Osteocyte (in vitro differentiated cells): ENCODE measurements at regions not wholly inside any gene's neighbourhood (a gene's known extent, or its start where the extent isn't known, plus 50 kb on each side); places are given as distances from the start of the nearest gene placed in this dataset.
A peak's percentile ranks its signal among the peaks of the same experiment; 100 is the strongest.

Experiments used
- DNase-seq: peaks from one replicate; pipeline ENCODE4 v3.0.0; 2021; ENCODE audit warnings: mixed read lengths; ENCODE audit not compliant: unreplicated experiment; ENCODE audit errors: extremely low spot score
- H3K27ac Mint-ChIP-seq: one replicate; pipeline ENCODE4 v1.8.0; 2021; ENCODE audit warnings: mild to moderate bottlenecking, mixed read lengths; ENCODE audit not compliant: unreplicated experiment
- H3K27me3 Mint-ChIP-seq: one replicate; pipeline ENCODE4 v1.8.0; 2021; ENCODE audit warnings: mixed read lengths; ENCODE audit not compliant: unreplicated experiment
- H3K36me3 Mint-ChIP-seq: one replicate; pipeline ENCODE4 v1.8.0; 2021; ENCODE audit warnings: mixed read lengths; ENCODE audit not compliant: unreplicated experiment
- H3K4me1 Mint-ChIP-seq: one replicate; pipeline ENCODE4 v1.8.0; 2021; ENCODE audit warnings: mixed read lengths; ENCODE audit not compliant: unreplicated experiment
- H3K4me3 Mint-ChIP-seq: one replicate; pipeline ENCODE4 v1.8.0; 2021; ENCODE audit warnings: mild to moderate bottlenecking, moderate library complexity, mixed read lengths; ENCODE audit not compliant: unreplicated experiment
- H3K9me3 Mint-ChIP-seq: one replicate; pipeline ENCODE4 v1.8.0; 2021; ENCODE audit warnings: mixed read lengths; ENCODE audit not compliant: unreplicated experiment
- TF ChIP-seq, protein P1 (sequence below): fragments of 200-600 bp; sonication (generic); IDR thresholded peaks from 2 replicates; pipeline ENCODE4 v1.5.0; 2021; ENCODE audit warnings: antibody characterized with exemption, mild to moderate bottlenecking, moderate library complexity

DNA sequence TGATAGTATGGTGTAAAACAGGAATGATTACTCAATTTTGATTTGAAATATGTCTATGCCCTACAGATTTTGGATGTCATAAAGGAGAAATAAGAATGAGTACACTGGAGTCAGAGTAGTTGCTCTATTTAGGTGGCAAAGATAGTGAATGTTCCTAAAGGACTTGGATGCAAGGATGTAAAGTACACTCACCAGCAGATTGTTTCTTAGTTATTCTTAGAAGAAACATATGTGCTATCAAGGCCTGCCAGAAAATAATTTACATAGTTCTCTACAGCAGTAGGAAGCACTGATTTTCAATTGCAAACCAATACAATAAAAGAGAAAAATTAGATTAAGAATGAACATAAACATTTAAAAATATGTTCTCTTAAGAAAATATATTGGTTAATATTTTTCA, 259.4 kb downstream of the PPP1R3A start:
- Mint-ChIP-seq H3K4me1 (peaks cover 5% of the 10 kb centered on the region), H3K27ac (no peak overlapping the region), H3K36me3 (no peaks in the 10 kb centered on the region), H3K9me3 (no peaks in the 10 kb centered on the region), H3K27me3 (peaks cover 18% of the 10 kb centered on the region), H3K4me3 (no peak overlapping the region)
- DNase-seq: no peak
- TF ChIP-seq, protein P1, sequence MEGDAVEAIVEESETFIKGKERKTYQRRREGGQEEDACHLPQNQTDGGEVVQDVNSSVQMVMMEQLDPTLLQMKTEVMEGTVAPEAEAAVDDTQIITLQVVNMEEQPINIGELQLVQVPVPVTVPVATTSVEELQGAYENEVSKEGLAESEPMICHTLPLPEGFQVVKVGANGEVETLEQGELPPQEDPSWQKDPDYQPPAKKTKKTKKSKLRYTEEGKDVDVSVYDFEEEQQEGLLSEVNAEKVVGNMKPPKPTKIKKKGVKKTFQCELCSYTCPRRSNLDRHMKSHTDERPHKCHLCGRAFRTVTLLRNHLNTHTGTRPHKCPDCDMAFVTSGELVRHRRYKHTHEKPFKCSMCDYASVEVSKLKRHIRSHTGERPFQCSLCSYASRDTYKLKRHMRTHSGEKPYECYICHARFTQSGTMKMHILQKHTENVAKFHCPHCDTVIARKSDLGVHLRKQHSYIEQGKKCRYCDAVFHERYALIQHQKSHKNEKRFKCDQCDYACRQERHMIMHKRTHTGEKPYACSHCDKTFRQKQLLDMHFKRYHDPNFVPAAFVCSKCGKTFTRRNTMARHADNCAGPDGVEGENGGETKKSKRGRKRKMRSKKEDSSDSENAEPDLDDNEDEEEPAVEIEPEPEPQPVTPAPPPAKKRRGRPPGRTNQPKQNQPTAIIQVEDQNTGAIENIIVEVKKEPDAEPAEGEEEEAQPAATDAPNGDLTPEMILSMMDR: no peak

DNA sequence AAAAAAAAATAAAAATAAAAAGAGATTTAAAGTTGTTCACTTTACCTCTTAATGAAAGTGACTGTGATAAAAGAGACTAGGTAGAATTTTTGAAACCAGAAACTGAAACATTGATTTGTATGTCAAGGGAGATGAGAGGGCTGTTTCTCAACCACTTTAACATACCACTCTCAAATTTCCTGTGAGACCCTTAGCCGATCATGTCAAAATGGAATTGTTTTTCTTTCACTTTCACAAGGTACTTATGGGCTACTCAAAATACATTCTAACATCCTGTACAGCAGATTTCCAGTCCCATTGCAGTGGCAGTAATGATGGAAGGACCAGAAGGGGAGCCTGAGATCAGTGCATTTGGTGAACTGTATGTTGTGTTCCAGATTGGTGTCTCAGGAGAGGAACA, 261.2 kb downstream of the PPP1R3A start:
- TF ChIP-seq, protein P1: no peak
- no peak for DNase-seq
- H3K4me1 Mint-ChIP-seq: peaks cover 5% of the 10 kb centered on the region
- H3K36me3 Mint-ChIP-seq: no peaks in the 10 kb centered on the region
- no peaks in the 10 kb centered on the region for H3K9me3 Mint-ChIP-seq
- H3K27me3 Mint-ChIP-seq: peaks cover 25% of the 10 kb centered on the region
- H3K4me3 Mint-ChIP-seq: peak overlapping the region; percentile 42
- no peak overlapping the region for H3K27ac Mint-ChIP-seq

DNA sequence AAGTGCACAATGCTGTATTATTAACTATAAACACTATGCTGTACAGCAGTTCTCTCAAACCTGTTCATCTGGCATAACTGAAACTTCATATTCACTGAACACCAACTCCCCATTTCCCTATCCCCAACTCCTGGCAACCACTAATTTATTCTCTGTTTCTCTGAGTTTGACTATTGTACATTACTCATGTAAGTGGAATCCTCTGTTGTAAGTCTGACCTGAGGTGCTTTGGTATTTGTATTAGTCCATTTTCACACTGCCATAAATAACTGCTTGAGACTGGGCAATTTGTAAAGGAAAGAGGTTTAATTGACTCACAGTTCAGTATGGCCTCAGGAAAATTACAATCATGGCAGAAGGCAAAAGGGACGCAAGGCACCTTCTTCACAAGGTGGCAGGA, 266.3 kb downstream of the PPP1R3A start:
- no peak for DNase-seq
- Mint-ChIP-seq H3K27ac (no peak overlapping the region), H3K4me3 (no peak overlapping the region), H3K9me3 (no peaks in the 10 kb centered on the region), H3K36me3 (no peaks in the 10 kb centered on the region), H3K27me3 (peaks cover 51% of the 10 kb centered on the region), H3K4me1 (peaks cover under 1% of the 10 kb centered on the region)
- TF ChIP-seq, protein P1: no peak

DNA sequence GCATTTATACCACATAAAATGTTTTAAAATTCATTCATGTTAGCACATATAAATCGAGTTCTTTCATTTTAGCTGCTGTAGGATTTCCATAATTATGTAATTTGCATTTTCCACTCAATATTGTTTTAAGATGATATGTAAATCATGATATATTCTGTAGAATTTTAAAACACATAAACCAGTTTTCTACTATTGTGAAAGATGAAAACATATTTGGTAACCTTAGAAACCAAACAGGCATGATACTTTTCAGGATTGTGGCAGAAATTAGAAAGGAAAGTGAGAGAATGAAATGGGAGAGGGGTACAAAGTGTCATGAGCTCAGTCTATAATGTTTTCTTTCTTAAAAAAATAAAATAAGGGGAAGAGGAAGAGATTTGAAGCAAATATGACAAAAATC, 269.3 kb downstream of the PPP1R3A start:
- H3K9me3 Mint-ChIP-seq: no peaks in the 10 kb centered on the region
- peaks cover 39% of the 10 kb centered on the region for H3K27me3 Mint-ChIP-seq
- no peak for DNase-seq
- TF ChIP-seq, protein P1: no peak
- H3K4me3 Mint-ChIP-seq: no peak overlapping the region
- no peak overlapping the region for H3K27ac Mint-ChIP-seq
- H3K36me3 Mint-ChIP-seq: no peaks in the 10 kb centered on the region
- no peaks in the 10 kb centered on the region for H3K4me1 Mint-ChIP-seq

DNA sequence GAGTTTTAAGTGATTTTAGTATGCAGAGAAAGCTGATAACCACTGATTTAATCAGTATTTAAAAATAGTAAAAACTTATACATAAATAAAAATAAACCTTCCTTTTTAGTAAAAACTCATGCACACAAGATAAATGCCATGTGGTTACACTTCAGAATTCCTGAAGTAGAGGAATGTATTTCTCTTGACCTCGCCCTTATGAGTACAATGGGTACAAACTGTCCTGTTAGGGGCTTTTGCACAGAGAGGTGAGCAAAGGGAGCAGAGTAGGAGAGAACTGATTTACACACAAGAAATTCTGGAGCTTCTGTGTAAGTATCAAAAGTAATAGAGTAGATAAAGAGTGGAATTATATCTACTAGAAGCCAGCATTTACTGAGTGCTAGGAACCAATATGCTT, 279.6 kb downstream of the PPP1R3A start:
- no peaks in the 10 kb centered on the region for H3K4me1 Mint-ChIP-seq
- H3K27me3 Mint-ChIP-seq: peaks cover 13% of the 10 kb centered on the region
- no peaks in the 10 kb centered on the region for H3K36me3 Mint-ChIP-seq
- H3K4me3 Mint-ChIP-seq: no peak overlapping the region
- no peak for DNase-seq
- TF ChIP-seq, protein P1: no peak
- no peaks in the 10 kb centered on the region for H3K9me3 Mint-ChIP-seq
- no peak overlapping the region for H3K27ac Mint-ChIP-seq
